Adrenal gland (tissue), 5 donors: ENCODE measurements at regions not wholly inside any gene's neighbourhood (a gene's known extent, or its start where the extent isn't known, plus 50 kb on each side); places are given as distances from the start of the nearest gene placed in this dataset.

ENCODE experiments used
- POLR2A ChIP-seq, 2 donors: fragments of 450-650 bp; IDR thresholded peaks; one replicate each; pipeline ENCODE4 v1.6.1; 2017; ENCODE audit warnings: antibody characterized with exemption in 2 of 2, mild to moderate bottlenecking in 2 of 2, moderate library complexity in 1 of 2
- TF ChIP-seq, protein P1 (sequence below), 6 experiments: fragments of 450-650 bp in 4 of 6; fragments of 200-600 bp in 2 of 6; sonication (generic) in 1 of 6; IDR thresholded peaks; 1 replicate in 5 of 6; 2 replicates in 1 of 6; pipeline versions ENCODE4 v1.5.1 to v1.8.0; 2016 to 2021; ENCODE audit warnings: antibody characterized with exemption in 6 of 6, mild to moderate bottlenecking in 2 of 6, moderate library complexity in 1 of 6
- donor health status: DM: no; HTN: no; CAD: no.

DNA sequence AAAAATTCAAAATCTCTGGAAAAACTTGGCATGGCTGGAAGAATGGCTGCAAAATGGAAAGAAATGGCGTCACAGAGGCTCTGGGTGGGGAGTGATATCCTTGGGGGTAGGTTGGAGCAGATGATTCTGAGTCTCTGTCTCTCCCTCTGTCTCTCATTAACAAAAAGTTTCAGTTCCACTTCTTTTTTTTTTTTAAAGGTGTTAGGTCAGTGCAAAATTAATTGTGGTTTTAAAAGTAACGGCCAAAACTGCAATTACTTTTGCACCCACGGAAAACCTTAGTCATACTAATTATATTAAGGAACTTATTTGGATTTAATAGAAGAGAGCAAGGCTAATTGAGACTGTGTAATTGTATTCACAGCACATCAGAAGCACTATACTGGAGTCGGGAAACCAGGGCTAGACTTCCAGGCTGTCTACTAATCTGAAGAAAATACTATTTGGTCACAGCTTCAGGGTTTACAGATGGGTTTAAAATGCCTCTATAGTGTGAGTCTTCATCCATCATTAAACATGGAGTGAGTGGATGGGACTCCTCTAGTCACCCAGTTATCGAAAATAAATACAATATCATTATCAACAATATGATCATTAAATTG is 289.1 kb upstream of the PLD5 start:
- TF ChIP-seq POLR2A (IDR thresholded peaks at IDR 0.05): no peak
- TF ChIP-seq, protein P1, sequence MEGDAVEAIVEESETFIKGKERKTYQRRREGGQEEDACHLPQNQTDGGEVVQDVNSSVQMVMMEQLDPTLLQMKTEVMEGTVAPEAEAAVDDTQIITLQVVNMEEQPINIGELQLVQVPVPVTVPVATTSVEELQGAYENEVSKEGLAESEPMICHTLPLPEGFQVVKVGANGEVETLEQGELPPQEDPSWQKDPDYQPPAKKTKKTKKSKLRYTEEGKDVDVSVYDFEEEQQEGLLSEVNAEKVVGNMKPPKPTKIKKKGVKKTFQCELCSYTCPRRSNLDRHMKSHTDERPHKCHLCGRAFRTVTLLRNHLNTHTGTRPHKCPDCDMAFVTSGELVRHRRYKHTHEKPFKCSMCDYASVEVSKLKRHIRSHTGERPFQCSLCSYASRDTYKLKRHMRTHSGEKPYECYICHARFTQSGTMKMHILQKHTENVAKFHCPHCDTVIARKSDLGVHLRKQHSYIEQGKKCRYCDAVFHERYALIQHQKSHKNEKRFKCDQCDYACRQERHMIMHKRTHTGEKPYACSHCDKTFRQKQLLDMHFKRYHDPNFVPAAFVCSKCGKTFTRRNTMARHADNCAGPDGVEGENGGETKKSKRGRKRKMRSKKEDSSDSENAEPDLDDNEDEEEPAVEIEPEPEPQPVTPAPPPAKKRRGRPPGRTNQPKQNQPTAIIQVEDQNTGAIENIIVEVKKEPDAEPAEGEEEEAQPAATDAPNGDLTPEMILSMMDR (IDR thresholded peaks at IDR 0.05): no peak
